Right hindlimb (tissue), 1 donor: ENCODE measurements at regions not wholly inside any gene's neighbourhood (a gene's known extent, or its start where the extent isn't known, plus 50 kb on each side); places are given as distances from the start of the nearest gene placed in this dataset.

ENCODE experiments used
- DNase-seq: peaks from one replicate; pipeline ENCODE4 v3.0.0-alpha.2; 2018

- no peak for DNase-seq
Measured at GRCh38 chr2:12661489-12661888, 55.2 kb upstream of the TRIB2 start.

- no peak for DNase-seq
Measured at GRCh38 chr2:12663306-12664037, 53.3 kb upstream of the TRIB2 start.

- DNase-seq: no peak
Measured at GRCh38 chr2:12665334-12665733, 51.4 kb upstream of the TRIB2 start.

GRCh38 chr2:12666445-12666844, 50.3 kb upstream of the TRIB2 start:
- DNase-seq: no peak
